ENCODE measurements at regions not wholly inside any gene's neighbourhood (a gene's known extent, or its start where the extent isn't known, plus 50 kb on each side); places are given as distances from the start of the nearest gene placed in this dataset.

- DNase-seq, result no peak
Measured at GRCh38 chr1:208741296-208741695, 497.1 kb upstream of the PLXNA2 start.

- DNase-seq, result no peak
Measured at GRCh38 chr1:208743361-208743760, 499.2 kb upstream of the PLXNA2 start.

- no peak for DNase-seq
Measured at GRCh38 chr1:208747979-208748378, 503.8 kb upstream of the PLXNA2 start.

- DNase-seq, result no peak
Measured at GRCh38 chr1:208748387-208749165, 504.4 kb upstream of the PLXNA2 start.

- no peak for DNase-seq
Measured at GRCh38 chr1:208756339-208756981, 512.3 kb upstream of the PLXNA2 start.

GRCh38 chr1:208757846-208758245 is 513.7 kb upstream of the PLXNA2 start:
- DNase-seq, result no peak

GRCh38 chr1:208759255-208759654 is 515.1 kb upstream of the PLXNA2 start:
- no peak for DNase-seq

GRCh38 chr1:208763971-208764370 is 519.8 kb upstream of the PLXNA2 start:
- DNase-seq, result no peak

- DNase-seq, result no peak
Measured at GRCh38 chr1:208766832-208767231, 522.6 kb upstream of the PLXNA2 start.

- DNase-seq, result no peak
Measured at GRCh38 chr1:208767816-208768215, 523.6 kb upstream of the PLXNA2 start.

- DNase-seq, result no peak
Measured at GRCh38 chr1:208772891-208773290, 528.7 kb upstream of the PLXNA2 start.

- no peak for DNase-seq
Measured at GRCh38 chr1:208775841-208776240, 531.7 kb upstream of the PLXNA2 start.

GRCh38 chr1:208778417-208778816 is 534.2 kb upstream of the PLXNA2 start:
- DNase-seq, result no peak

GRCh38 chr1:208781391-208782045 is 537.3 kb upstream of the PLXNA2 start:
- DNase-seq, result no peak

GRCh38 chr1:208782186-208782585 is 538.0 kb upstream of the PLXNA2 start:
- no peak for DNase-seq

GRCh38 chr1:208785629-208786028 is 541.4 kb upstream of the PLXNA2 start:
- no peak for DNase-seq

- no peak for DNase-seq
Measured at GRCh38 chr1:208787219-208787618, 543.0 kb upstream of the PLXNA2 start.

- no peak for DNase-seq
Measured at GRCh38 chr1:208788013-208788540, 543.9 kb upstream of the PLXNA2 start.

- no peak for DNase-seq
Measured at GRCh38 chr1:208791456-208791855, 547.3 kb upstream of the PLXNA2 start.

GRCh38 chr1:208793861-208794345 is 549.7 kb upstream of the PLXNA2 start:
- no peak for DNase-seq

- DNase-seq, result no peak
Measured at GRCh38 chr1:208799186-208799585, 555.0 kb upstream of the PLXNA2 start.

- DNase-seq, result no peak
Measured at GRCh38 chr1:208803011-208803811, 559.0 kb upstream of the PLXNA2 start.

All from MV-4-11 (cell line).